ENCODE measurements at regions not wholly inside any gene's neighbourhood (a gene's known extent, or its start where the extent isn't known, plus 50 kb on each side); places are given as distances from the start of the nearest gene placed in this dataset.

DNA sequence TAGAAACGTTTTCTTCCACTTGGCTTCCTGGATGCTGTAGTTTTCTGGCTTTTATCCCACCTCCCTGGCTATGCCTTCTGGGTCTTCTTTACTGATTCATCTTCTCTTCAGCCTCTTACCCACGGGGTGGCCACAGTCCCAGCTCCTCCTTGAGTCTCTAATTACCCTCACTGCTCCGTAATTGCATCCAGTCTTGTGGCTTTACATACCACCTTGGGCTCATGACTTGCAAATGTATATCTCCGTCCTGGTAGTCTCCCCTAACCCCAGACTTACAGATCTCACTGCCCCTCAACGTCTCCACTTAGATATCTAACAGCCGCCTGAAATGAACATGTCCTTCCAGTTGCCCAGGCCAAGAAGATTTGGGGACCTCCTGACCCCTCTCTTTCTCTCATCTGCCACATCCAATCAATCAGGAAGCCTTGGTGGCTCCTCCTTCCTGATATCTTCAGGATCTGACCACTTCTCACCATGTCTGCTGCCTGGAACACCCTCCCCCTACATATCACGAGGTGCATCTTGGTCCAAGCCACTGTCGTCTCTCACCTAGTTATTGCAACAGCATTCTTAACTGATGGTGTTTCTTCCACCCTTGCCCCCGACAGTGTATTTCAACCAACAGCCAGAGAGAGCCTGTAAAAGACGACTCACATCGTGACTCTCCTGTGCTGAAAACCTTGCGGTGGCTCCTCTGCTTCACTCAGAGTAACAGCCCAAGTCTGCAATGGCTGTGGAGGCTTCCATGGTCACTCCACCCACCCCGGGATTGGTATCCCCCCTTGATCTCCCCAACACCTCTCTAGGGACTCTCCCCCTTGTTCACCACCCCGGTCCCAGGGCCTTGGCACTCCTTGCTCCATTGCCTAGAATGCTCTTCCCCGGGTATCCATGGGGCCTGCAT, 219.0 kb upstream of the POU3F1 start:
- Histone ChIP-seq H3K36me3 (no peaks in the 10 kb centered on the region), H3K9me3 (no peaks in the 10 kb centered on the region), H3K27me3 (peaks cover 0 to 73% (median 0%) of the 10 kb centered on the region in 4 donors), H3K27ac (no peak overlapping the region), H3K4me1 (no peaks in the 10 kb centered on the region), H3K4me3 (no peak overlapping the region)
- no peak for DNase-seq
- intact Hi-C loops (cut with DNase I), result no loop called here
- WGBS, 2 donors, result 70 to 76% methylated on average over 15 of the region's 15 CpGs
- TF ChIP-seq POLR2A (IDR thresholded peaks at IDR 0.05), result no peak
- TF ChIP-seq, protein P1, sequence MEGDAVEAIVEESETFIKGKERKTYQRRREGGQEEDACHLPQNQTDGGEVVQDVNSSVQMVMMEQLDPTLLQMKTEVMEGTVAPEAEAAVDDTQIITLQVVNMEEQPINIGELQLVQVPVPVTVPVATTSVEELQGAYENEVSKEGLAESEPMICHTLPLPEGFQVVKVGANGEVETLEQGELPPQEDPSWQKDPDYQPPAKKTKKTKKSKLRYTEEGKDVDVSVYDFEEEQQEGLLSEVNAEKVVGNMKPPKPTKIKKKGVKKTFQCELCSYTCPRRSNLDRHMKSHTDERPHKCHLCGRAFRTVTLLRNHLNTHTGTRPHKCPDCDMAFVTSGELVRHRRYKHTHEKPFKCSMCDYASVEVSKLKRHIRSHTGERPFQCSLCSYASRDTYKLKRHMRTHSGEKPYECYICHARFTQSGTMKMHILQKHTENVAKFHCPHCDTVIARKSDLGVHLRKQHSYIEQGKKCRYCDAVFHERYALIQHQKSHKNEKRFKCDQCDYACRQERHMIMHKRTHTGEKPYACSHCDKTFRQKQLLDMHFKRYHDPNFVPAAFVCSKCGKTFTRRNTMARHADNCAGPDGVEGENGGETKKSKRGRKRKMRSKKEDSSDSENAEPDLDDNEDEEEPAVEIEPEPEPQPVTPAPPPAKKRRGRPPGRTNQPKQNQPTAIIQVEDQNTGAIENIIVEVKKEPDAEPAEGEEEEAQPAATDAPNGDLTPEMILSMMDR (IDR thresholded peaks at IDR 0.05), result no peak

DNA sequence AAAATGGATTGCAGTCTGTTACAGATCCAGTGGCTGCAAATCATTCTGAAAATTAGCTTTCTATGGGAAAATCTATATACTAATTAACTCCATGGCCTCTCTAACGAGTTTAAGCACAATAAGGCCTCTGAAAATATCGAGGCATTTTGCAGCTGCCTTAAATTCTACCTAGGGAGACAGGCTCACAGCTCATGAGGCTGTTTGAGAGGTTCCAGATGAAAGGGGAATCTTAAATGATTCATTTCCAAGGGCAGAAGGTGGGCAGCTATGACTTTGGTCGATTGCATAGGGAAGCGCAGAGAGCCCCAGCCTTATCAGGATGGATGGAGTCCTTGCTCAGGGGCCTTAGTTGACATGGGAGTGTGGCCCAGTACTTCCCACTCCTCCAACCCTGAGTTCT, 216.8 kb upstream of the POU3F1 start:
- WGBS, 2 donors, result 60 to 77% methylated on average over 4 of the region's 4 CpGs
- Histone ChIP-seq H3K27me3 (peaks cover 0 to 79% (median 0%) of the 10 kb centered on the region in 4 donors), H3K36me3 (no peaks in the 10 kb centered on the region), H3K4me3 (no peak overlapping the region), H3K27ac (no peak overlapping the region), H3K4me1 (no peaks in the 10 kb centered on the region), H3K9me3 (peaks cover 0 to 11% (median 0%) of the 10 kb centered on the region in 3 donors)
- no peak for DNase-seq
- no peak for TF ChIP-seq POLR2A (IDR thresholded peaks at IDR 0.05)
- intact Hi-C loops (cut with DNase I), result no loop called here

DNA sequence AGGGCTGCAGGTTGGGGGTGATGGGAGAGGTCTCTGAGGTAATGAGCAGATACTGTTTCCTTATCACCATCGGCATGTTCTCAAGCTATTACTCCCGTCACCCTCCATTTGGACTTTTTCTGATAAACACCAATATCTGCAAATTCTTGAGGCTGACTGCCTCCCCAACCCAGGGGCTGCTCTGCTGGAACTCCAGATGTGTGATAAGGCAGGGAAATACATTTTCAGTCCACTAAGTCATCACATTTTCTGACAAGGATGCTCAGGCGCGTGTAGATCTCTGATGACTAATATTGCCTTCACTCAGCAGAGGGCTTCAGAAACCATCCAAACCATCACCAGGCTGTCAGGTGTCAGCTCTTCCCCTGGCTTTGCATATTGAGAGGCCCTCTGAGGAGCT, 215.0 kb upstream of the POU3F1 start:
- Histone ChIP-seq H3K27me3 (peaks cover 0 to 77% (median 0%) of the 10 kb centered on the region in 4 donors), H3K27ac (no peak overlapping the region), H3K36me3 (no peaks in the 10 kb centered on the region), H3K4me1 (no peaks in the 10 kb centered on the region), H3K9me3 (peaks cover 0 to 11% (median 0%) of the 10 kb centered on the region in 3 donors), H3K4me3 (no peak overlapping the region)
- no peak for DNase-seq
- 86 to 100% methylated on average over 2 of the region's 4 CpGs for WGBS, 2 donors
- intact Hi-C loops (cut with DNase I), result no loop called here
- TF ChIP-seq POLR2A (IDR thresholded peaks at IDR 0.05), result no peak
- TF ChIP-seq, protein P1 (IDR thresholded peaks at IDR 0.05), result no peak

DNA sequence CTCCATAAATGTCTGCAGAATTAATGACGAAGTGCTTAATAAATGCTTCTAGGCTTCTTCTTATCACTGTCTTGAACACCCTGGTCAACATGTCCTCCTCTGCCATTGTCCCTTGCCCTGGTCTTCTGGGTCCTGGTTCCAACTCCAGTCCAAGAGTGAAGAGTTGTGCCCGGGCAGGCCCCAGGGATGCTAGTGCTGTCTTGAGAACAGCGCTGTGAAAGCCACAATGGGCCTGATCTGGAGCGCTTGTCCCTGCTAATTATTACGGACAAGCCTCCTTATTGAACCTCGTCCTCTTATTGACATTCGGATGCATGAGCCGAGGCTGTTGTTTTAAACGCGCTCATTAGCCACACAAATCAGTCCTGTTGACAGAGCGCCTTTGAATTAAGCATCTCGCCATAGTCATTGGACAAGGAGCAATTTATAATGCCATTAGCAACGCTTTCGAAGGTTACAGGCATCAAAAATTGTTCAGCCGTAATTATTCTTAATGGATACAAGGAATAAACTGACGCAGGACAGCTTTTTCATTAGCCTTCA, 211.6 kb upstream of the POU3F1 start:
- DNase-seq, result no peak
- 80 to 83% methylated on average over 13 to 16 of the region's 16 CpGs for WGBS, 2 donors

DNA sequence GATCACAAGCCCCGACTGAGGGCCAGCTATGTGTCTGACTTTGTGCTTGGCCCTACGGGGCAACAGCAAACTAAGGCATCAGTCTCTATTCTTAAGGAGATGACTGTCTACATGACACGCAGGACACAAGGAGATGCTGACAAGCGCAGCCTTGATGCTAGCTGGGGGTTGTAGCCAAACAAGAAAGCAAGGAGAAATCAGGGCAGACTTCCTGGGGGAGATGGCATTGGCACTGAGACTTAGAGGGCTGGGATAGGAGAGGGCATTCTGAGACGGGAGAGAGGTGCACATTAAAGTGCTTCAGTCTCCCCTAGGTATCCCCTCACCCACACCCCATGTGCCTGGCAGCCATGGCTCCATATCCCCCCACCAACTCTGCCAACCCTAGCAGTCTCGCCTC, 210.8 kb upstream of the POU3F1 start:
- TF ChIP-seq, protein P1 (IDR thresholded peaks at IDR 0.05), result no peak
- TF ChIP-seq POLR2A (IDR thresholded peaks at IDR 0.05), result no peak
- intact Hi-C loops (cut with DNase I), result no loop called here
- H3K4me1 ChIP-seq, result no peaks in the 10 kb centered on the region
- H3K36me3 ChIP-seq, result no peaks in the 10 kb centered on the region
- H3K9me3 ChIP-seq, result peaks cover 0 to 11% (median 0%) of the 10 kb centered on the region in 3 donors
- 68 to 77% methylated on average over 5 to 6 of the region's 6 CpGs for WGBS, 2 donors
- no peak overlapping the region for H3K4me3 ChIP-seq
- peaks cover 0 to 76% (median 0%) of the 10 kb centered on the region in 4 donors for H3K27me3 ChIP-seq
- no peak for DNase-seq
- H3K27ac ChIP-seq, result no peak overlapping the region

More for the DNA sequence above, 211.6 kb upstream of the POU3F1 start:
- no peaks in the 10 kb centered on the region for H3K4me1 ChIP-seq
- intact Hi-C loops (cut with DNase I), result no loop called here
- no peak overlapping the region for H3K27ac ChIP-seq
- H3K9me3 ChIP-seq, result peaks cover 0 to 11% (median 0%) of the 10 kb centered on the region in 3 donors
- H3K4me3 ChIP-seq, result no peak overlapping the region
- no peaks in the 10 kb centered on the region for H3K36me3 ChIP-seq
- TF ChIP-seq, protein P1 (IDR thresholded peaks at IDR 0.05), result no peak
- no peak for TF ChIP-seq POLR2A (IDR thresholded peaks at IDR 0.05)
- peaks cover 0 to 74% (median 0%) of the 10 kb centered on the region in 4 donors for H3K27me3 ChIP-seq
